HG02852 (cell line): ENCODE measurements at regions not wholly inside any gene's neighbourhood (a gene's known extent, or its start where the extent isn't known, plus 50 kb on each side); places are given as distances from the start of the nearest gene placed in this dataset.
"Not testable (repeated sequence)": the region's sequence is repeated elsewhere in the genome, so short reads cannot be mapped to it uniquely, and the experiment has no call there.

Experiments
- ATAC-seq: cut with Tn5 transposase; IDR thresholded peaks from one replicate; pipeline ENCODE4 v1.9.1; 2021; ENCODE audit warnings: mild to moderate bottlenecking, moderate library complexity; ENCODE audit not compliant: unreplicated experiment

DNA sequence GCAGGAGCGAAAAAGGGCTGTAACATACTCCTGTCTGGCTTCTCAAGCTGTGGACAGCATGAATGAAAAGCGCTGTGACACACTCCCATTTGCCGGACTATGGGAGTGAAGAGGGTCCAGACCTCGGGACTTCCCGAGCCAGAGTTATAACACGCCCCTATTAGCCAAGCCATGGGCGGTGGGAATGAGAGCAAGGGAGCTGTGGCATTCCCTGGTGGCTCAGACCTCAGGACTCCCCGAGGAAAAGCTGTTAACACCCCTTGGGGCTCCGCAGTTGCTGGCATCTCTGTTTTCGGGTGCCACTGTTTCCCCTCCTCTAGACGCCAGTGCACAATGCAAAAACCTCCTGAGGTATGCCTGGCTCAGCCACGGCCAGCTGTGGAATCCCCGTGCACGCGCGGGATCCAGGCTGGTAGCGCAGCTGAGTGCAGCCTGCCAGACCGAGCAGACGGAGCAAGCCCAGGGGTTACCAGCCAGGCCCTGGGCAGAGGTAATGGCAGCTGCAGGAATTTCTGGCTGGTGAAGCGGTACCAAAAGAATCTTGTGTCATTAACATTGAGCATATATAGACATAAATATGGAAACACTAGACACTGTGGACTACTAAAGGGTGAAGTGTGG is 1534.6 kb upstream of the PRR20A start:
- ATAC-seq, result no peak

GRCh38 chr13:55613429-55614187 is 1527.1 kb upstream of the PRR20A start:
- no peak for ATAC-seq

GRCh38 chr13:55615081-55615480 is 1525.6 kb upstream of the PRR20A start:
- ATAC-seq, result no peak

GRCh38 chr13:55617241-55617640 is 1523.5 kb upstream of the PRR20A start:
- ATAC-seq, result no peak

- no peak for ATAC-seq
Measured at GRCh38 chr13:55627221-55627620, 1513.5 kb upstream of the PRR20A start.

- no peak for ATAC-seq
Measured at GRCh38 chr13:55632402-55632801, 1508.3 kb upstream of the PRR20A start.

GRCh38 chr13:55649485-55649884 is 1491.2 kb upstream of the PRR20A start:
- ATAC-seq, result no peak

GRCh38 chr13:55652657-55653056 is 1488.1 kb upstream of the PRR20A start:
- no peak for ATAC-seq

DNA sequence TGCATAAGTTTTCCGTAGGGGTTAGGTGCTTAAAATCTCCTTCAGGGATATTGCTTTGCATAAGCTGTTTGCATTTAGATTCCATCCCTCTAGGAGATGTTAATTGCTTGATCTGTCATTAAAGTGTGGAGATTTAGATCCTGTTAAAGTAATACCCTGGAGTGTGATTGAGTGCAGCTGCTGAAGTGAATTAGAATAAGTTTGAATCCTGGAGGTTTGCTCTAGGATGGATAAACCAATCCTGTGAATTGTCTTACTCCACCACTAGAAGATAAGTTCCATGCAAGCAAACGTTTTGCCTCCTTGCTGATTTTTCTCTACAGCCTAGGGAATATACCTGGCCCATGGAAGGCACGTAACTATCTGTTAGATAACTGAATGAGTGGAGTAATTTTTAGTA is 1487.2 kb upstream of the PRR20A start:
- no peak for ATAC-seq

DNA sequence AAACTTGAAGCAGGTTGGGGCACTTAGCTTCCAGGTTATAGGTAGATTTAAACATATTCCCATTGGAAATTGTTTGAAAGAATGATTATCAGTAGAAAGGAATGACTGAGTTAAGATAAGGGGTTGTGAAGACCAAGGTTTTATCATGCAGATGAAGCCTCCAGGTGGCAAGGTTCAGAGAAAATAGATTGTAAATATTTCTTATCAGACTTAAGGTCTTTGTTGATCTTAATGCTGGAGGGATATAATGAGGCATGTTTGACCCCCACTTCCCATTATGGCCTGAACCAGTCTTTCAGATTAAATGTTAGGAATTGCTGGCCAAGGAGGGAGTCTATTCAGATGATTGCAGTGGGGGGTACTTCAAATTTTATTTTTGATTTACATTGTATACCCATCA is 1486.5 kb upstream of the PRR20A start:
- no peak for ATAC-seq

DNA sequence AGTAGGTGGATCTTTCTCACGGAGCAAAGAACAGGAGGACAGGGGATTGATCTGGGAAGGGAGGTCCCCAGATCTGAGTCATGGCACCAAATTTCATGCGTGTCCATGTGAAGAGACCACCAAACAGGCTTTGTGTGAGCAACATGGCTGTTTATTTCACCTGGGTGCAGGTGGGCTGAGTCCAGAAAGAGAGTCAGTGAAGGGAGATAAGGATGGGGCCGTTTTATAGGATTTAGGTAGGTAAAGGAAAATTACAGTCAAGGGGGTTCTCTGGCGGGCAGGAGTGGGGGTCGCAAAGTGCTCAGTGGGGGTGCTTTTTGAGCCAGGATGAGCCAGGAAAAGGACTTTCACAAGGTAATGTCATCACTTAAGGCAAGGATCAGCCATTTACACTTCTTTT is 1480.5 kb upstream of the PRR20A start:
- ATAC-seq, result not testable (repeated sequence)

DNA sequence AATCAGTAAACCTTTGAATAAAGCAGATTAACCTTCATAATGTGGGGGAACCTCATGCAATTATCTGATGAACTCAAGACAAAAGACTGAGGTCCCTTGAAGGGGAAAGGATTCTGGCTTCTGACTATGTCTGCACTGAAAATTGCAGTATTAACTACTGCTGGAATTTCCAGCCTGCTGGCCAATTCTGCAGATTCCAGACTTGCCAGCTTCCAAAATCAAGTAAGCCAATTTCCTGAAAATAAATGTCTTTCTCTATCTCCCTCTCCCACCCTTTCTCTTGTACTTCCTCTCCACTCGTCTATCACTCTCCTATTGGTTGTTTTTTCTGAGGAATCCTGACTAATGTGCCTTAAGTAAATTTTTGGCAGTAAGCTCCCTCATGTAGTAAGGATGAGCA is 1479.9 kb upstream of the PRR20A start:
- ATAC-seq, result no peak

GRCh38 chr13:55661505-55661904 is 1479.2 kb upstream of the PRR20A start:
- ATAC-seq, result no peak

DNA sequence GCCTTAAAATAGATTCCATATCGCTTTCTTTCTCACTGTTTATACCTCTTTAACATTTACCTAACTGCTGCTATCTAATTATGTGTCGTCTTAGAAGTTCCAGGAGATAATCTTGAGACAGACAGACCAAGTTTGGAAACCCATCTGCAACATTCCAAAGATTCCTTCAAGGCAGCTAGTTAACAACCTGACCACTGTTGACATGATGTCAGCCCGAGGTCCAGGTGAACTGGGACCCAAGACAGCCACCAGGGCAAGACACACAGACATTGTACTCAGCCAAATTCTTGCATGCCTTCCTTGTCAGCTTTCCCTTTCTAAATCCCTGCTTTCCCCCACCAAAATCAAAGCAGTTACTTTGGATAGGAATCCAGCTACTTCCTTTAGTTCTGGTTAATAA is 1476.5 kb upstream of the PRR20A start:
- ATAC-seq, result no peak

DNA sequence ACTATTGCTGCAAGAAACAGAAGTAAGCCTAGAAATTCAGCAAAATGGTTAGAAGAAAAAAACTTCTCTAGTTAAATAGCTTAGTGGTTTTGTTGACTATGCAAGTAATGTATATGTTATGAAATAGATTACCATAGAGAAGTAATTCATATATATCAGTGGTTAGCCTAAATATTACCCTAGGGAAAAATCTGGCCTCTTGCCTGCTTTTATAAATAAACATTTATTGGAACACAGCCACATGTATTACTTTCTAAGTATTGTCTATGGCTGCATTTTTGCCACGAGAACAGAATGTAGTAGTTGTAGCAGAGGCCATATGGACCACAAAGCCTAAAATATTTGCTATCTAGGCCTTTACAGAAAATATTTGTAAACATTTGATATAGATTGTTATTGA is 1471.7 kb upstream of the PRR20A start:
- no peak for ATAC-seq

DNA sequence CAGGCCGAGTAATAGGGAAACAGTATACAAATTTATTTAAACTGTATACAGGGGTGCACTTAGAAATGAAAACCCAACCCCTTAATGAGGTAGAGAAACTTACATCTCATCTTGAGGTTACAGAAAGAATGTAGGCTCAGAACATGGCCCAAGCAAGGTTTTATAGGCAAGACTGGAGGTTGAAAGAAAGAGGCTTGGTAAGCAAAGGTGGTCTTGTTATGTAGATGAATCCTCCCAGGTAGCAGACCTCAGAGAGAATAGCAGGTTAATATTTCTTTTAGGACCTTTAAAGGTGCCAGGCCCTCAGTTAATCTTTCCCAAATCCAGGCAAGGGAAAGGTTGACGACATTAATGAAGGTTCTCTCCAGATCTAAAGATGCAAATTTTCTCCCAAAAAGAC is 1466.8 kb upstream of the PRR20A start:
- ATAC-seq, result no peak

GRCh38 chr13:55682776-55683175 is 1457.9 kb upstream of the PRR20A start:
- no peak for ATAC-seq

DNA sequence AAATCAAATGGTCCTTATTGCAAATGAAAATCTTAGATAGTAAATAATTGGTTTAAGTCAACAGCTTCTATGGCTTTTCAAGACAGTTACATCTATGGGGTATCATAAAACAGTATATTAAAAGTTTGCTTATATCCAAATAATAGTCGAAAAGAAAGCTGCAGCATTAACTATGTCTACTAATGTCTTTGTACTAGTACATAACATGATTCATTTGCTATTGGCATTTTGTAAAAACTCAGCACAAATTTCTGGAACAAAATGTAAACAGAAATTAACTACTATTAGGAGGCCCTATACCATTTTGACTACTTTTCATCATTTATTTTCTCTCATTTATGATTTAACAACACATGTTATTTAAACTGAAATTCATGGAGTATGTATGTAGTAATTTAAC is 1435.2 kb upstream of the PRR20A start:
- no peak for ATAC-seq

DNA sequence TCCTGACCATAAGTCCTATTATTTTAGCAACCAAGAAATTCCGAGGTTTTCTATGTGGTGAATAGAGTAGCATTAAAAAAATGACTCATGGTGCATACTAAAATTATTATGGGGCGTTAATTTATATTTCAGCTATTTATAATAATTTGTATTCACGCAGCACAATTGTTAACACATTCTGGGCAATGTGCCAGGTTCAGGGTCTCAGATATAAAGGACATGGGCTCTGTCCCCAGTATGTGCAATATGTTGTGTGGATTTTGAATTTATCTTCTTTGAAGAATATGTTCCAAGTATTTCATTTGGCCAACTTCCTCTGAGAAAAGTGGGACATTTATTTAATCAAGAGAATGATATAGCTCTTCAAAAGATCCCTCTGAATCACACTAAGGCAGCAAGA is 1434.7 kb upstream of the PRR20A start:
- no peak for ATAC-seq

- no peak for ATAC-seq
Measured at GRCh38 chr13:55714120-55714519, 1426.6 kb upstream of the PRR20A start.

DNA sequence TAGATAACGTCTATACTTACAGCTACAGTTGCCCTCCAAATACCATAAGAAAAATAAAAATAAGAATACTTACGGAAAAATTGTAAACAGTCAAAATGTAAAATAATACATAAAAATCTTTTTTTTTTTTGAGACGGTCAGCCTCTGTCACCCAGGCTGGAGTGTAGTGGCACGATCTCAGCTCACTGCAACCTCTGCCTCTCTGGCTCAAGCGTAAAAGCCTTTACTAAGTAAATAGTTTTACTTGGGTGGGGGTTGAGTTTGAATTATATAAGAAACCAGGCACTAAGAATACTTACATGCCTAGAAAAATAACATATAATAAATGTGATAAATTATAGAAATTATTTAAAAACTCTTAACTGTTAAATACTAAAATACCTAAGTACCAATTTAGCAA is 1413.0 kb upstream of the PRR20A start:
- no peak for ATAC-seq

- no peak for ATAC-seq
Measured at GRCh38 chr13:55728247-55728646, 1412.5 kb upstream of the PRR20A start.

DNA sequence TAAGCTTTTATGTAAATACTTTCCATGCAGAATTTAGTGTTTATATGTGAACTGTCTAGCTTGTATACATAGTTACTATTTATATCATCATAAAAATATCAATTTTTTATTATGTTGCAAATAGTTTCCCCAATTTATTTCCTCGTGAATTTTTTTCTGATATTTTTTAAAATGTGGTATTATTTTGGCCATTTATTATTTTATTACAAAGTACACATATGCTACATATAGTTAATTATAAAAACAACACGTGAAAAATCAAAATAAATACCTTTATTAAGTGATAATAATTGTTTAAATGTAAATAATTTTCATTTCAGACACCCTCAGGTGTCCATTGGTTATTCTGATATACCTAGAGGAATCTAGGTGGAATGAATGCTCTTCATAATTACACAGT is 1394.9 kb upstream of the PRR20A start:
- ATAC-seq, result no peak
